ENCODE measurements at regions not wholly inside any gene's neighbourhood (a gene's known extent, or its start where the extent isn't known, plus 50 kb on each side); places are given as distances from the start of the nearest gene placed in this dataset.

DNA sequence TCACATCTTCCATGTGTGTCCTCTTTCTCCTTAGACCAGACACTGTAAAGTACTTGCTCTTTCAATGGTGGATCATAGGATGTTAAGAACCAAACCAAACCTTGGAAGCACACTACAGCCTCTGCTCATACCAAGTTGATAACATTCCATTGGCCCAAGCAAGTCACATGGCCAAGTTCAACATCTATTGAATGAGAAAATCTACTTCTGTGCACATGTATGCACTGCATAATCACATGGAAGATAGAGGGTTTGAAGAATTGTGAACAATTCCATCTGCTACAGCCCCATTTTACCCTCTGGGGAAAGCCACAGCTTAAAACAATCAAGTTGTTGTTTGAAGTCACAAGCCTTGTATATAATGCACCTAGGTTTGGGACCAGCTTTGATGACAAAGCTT is 68.2 kb downstream of the MFAP3 start:
- Histone ChIP-seq H3K4me1 (ENCODE audit: control insufficient read depth, insufficient read depth, low read length) (no peaks in the 10 kb centered on the region), H3K9me3 (ENCODE audit: control insufficient read depth, low read length) (no peaks in the 10 kb centered on the region), H3K27me3 (replicated peaks; ENCODE audit: control insufficient read depth, insufficient read depth, low read length) (no peaks in the 10 kb centered on the region), H3K36me3 (ENCODE audit: control insufficient read depth, insufficient read depth, low read length, severe bottlenecking) (no peaks in the 10 kb centered on the region), H3K9ac (ENCODE audit: low read length) (no peak overlapping the region), H3K4me3 (ENCODE audit: low read length) (no peak overlapping the region)
- no peak for DNase-seq (ENCODE audit: low read depth)

DNA sequence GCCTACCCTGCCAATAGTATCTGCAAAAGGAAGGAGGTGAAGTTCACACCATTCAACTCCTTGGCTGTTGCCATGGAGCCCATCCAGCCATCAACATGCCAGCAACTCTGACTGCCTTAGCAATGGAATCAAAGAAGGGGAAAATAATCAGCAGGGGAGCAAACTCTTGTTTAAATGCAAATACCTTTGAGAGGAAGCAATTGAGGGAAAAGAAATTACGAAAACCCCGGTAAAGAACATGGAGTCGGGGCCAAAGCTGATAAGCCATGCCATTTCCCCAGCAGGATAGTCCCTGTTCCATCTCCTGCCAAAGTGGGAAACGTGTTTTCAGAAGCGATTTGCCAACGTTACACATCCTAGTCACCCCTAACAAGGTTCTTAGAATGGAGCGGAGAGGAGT is 69.0 kb downstream of the MFAP3 start:
- H3K9ac ChIP-seq (ENCODE audit: low read length), result no peak overlapping the region
- H3K27me3 ChIP-seq (replicated peaks; ENCODE audit: control insufficient read depth, insufficient read depth, low read length), result no peaks in the 10 kb centered on the region
- H3K4me1 ChIP-seq (ENCODE audit: control insufficient read depth, insufficient read depth, low read length), result no peaks in the 10 kb centered on the region
- H3K36me3 ChIP-seq (ENCODE audit: control insufficient read depth, insufficient read depth, low read length, severe bottlenecking), result no peaks in the 10 kb centered on the region
- no peak overlapping the region for H3K4me3 ChIP-seq (ENCODE audit: low read length)
- no peak for DNase-seq (ENCODE audit: low read depth)
- no peaks in the 10 kb centered on the region for H3K9me3 ChIP-seq (ENCODE audit: control insufficient read depth, low read length)

DNA sequence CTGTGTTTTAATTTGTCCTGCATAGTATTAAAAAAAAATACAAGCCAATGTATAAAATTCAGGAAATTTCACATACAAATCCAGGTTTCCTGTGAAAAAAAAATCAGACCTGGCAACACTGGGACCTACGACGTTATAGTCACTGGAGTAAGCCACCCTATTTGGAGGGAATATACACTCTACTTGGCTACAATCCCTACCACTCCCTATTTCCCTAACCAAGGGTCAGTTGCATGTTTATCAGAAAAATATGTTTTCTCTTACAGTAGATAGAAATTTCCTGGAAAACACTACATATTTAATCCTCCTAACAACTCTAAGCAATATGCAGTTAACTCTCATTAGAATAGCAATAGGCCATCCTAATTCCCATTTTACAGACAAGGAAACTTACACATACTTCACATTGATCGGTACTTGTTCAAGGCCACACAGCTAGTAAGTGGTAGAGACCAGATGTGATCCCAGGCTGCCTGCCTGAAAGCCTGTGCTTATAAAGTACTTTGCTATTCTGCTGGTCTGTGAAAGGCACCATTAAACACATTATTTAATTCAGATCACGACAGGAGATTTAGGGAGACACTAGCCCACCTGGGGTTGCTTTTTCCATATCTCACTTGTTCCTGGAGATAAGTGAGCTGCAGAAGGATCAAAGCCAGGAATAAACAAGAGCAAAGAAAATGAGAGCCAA is 70.8 kb downstream of the MFAP3 start:
- H3K27me3 ChIP-seq (replicated peaks; ENCODE audit: control insufficient read depth, insufficient read depth, low read length), result no peaks in the 10 kb centered on the region
- no peak overlapping the region for H3K4me3 ChIP-seq (ENCODE audit: low read length)
- DNase-seq (ENCODE audit: low read depth), result no peak
- H3K9ac ChIP-seq (ENCODE audit: low read length), result no peak overlapping the region
- no peaks in the 10 kb centered on the region for H3K9me3 ChIP-seq (ENCODE audit: control insufficient read depth, low read length)
- H3K4me1 ChIP-seq (ENCODE audit: control insufficient read depth, insufficient read depth, low read length), result no peaks in the 10 kb centered on the region
- no peaks in the 10 kb centered on the region for H3K36me3 ChIP-seq (ENCODE audit: control insufficient read depth, insufficient read depth, low read length, severe bottlenecking)

DNA sequence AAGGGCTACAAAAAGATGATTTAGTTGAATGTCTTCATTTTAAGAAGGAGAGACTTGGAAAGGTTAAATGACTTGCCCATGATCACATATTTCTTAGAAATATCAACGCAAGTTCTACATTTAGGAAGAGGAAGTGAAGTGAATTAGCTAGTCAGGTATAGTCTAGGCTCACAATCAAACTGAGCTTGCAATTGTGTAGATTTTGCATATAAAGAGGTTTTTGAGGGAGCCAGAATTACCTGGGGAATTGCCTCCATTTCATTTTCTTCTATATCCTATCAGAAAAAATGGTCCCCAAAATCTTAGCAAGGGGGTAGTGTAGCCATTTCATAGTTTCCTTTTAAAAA is 71.3 kb downstream of the MFAP3 start:
- Histone ChIP-seq H3K36me3 (ENCODE audit: control insufficient read depth, insufficient read depth, low read length, severe bottlenecking) (no peaks in the 10 kb centered on the region), H3K4me3 (ENCODE audit: low read length) (no peak overlapping the region), H3K9me3 (ENCODE audit: control insufficient read depth, low read length) (no peaks in the 10 kb centered on the region), H3K27me3 (replicated peaks; ENCODE audit: control insufficient read depth, insufficient read depth, low read length) (no peaks in the 10 kb centered on the region), H3K9ac (ENCODE audit: low read length) (no peak overlapping the region), H3K4me1 (ENCODE audit: control insufficient read depth, insufficient read depth, low read length) (no peaks in the 10 kb centered on the region)
- DNase-seq (ENCODE audit: low read depth), result no peak

DNA sequence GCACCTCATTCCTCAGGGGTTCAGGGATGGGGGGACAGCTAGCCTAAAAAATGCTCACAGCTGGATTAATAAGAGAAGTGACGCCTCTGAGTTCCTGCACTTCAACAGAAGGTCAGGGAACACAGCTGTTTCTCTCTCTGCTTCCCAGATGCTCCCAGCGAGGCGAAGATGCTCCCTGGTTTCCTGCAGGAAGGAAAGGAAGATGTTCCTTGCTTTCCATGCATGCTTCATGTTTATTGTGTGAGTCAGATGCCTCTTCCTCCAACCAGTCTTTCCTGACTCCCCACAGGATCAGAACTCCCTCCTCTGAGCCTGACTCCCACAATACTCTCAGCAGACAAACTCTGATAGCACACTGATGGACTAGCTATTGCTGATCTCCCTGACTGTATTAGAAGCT is 71.9 kb downstream of the MFAP3 start:
- no peaks in the 10 kb centered on the region for H3K36me3 ChIP-seq (ENCODE audit: control insufficient read depth, insufficient read depth, low read length, severe bottlenecking)
- H3K9me3 ChIP-seq (ENCODE audit: control insufficient read depth, low read length), result no peaks in the 10 kb centered on the region
- no peak for DNase-seq (ENCODE audit: low read depth)
- no peaks in the 10 kb centered on the region for H3K27me3 ChIP-seq (replicated peaks; ENCODE audit: control insufficient read depth, insufficient read depth, low read length)
- no peak overlapping the region for H3K9ac ChIP-seq (ENCODE audit: low read length)
- no peaks in the 10 kb centered on the region for H3K4me1 ChIP-seq (ENCODE audit: control insufficient read depth, insufficient read depth, low read length)
- no peak overlapping the region for H3K4me3 ChIP-seq (ENCODE audit: low read length)

DNA sequence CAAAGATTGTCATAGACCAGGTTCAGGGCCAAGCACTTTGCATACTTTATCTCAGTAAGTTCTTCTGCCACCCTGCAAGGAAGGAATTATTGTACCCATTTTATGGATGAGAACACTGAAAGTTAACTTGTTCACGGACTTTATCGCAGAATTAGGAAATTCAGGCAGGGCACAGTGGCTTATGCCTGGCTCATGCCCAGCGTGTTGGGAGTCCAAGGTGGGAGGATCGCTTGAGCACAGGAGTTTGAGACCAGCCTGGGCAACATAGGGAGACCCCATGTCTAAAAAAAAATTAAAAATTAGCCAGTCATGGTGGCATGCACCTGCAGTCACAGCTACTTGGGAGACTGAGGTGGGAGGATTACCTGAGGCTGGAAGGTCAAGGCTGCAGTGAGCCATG is 72.4 kb downstream of the MFAP3 start:
- no peak overlapping the region for H3K4me3 ChIP-seq (ENCODE audit: low read length)
- H3K9ac ChIP-seq (ENCODE audit: low read length), result no peak overlapping the region
- no peaks in the 10 kb centered on the region for H3K27me3 ChIP-seq (replicated peaks; ENCODE audit: control insufficient read depth, insufficient read depth, low read length)
- H3K9me3 ChIP-seq (ENCODE audit: control insufficient read depth, low read length), result no peaks in the 10 kb centered on the region
- DNase-seq (ENCODE audit: low read depth), result no peak
- H3K4me1 ChIP-seq (ENCODE audit: control insufficient read depth, insufficient read depth, low read length), result no peaks in the 10 kb centered on the region
- H3K36me3 ChIP-seq (ENCODE audit: control insufficient read depth, insufficient read depth, low read length, severe bottlenecking), result no peaks in the 10 kb centered on the region

DNA sequence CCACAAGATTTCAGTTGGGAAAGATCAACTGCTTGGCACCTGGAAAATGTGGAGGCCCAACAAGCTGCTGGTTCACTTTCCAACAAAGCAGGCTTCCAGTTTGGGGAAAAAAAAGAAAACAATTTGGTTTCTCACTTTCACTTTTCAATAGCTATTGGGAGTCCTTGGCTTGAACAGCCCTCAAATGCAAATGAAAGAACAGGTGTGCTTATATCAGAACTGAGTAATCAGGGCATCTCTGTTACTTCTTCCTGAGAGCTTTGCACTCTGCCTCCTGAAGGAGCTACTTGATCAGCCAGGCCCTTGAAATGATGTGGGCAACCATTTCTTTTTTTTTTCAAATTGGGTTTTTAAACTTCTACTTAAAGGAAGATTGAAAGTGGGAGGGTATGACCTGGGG is 73.5 kb downstream of the MFAP3 start:
- no peaks in the 10 kb centered on the region for H3K4me1 ChIP-seq (ENCODE audit: control insufficient read depth, insufficient read depth, low read length)
- no peaks in the 10 kb centered on the region for H3K9me3 ChIP-seq (ENCODE audit: control insufficient read depth, low read length)
- H3K36me3 ChIP-seq (ENCODE audit: control insufficient read depth, insufficient read depth, low read length, severe bottlenecking), result no peaks in the 10 kb centered on the region
- H3K9ac ChIP-seq (ENCODE audit: low read length), result no peak overlapping the region
- DNase-seq (ENCODE audit: low read depth), result no peak
- no peak overlapping the region for H3K4me3 ChIP-seq (ENCODE audit: low read length)
- no peaks in the 10 kb centered on the region for H3K27me3 ChIP-seq (replicated peaks; ENCODE audit: control insufficient read depth, insufficient read depth, low read length)

DNA sequence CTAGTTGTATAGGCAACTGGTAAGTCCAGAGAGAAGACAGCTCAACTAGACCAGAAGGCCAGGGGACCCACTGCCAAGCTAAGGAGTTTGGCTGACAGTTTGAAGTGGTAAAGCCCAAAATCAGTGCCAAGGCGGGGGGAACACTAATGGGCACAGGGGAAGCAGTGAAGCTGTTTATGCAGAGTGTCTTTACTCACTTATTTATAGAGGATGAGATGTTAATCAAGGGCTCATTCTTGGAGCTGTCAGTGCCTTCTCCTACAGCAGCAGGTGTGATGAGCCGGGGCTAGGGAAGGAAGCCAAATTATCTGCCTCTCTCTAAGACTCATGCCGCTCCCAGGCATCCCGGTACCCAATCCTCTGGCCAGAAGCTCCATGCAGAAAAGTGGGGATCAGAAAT is 75.2 kb upstream of the GALNT10 start:
- Histone ChIP-seq H3K9ac (ENCODE audit: low read length) (no peak overlapping the region), H3K4me3 (ENCODE audit: low read length) (no peak overlapping the region), H3K4me1 (ENCODE audit: control insufficient read depth, insufficient read depth, low read length) (no peaks in the 10 kb centered on the region), H3K9me3 (ENCODE audit: control insufficient read depth, low read length) (no peaks in the 10 kb centered on the region), H3K36me3 (ENCODE audit: control insufficient read depth, insufficient read depth, low read length, severe bottlenecking) (no peaks in the 10 kb centered on the region), H3K27me3 (replicated peaks; ENCODE audit: control insufficient read depth, insufficient read depth, low read length) (no peaks in the 10 kb centered on the region)
- no peak for DNase-seq (ENCODE audit: low read depth)

DNA sequence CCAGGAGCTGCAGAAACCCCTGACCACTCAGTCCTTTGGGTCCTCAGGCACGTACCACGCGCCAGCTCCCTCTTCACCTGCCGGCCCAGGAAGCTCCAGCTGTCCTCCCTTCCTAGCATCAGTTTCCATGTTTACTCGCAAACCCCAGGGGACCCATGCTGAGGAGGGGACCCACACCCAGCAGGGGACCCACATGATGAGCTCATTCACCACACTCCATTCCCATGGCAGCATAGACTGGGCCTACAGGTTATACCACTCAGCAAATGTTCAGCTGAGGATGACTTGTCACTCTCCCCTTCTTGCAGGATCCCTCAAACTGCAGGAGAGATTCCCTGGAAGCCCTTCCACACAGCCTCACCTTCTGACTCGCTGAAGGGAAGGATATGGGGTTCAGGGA is 73.5 kb upstream of the GALNT10 start:
- no peak for DNase-seq (ENCODE audit: low read depth)
- H3K4me1 ChIP-seq (ENCODE audit: control insufficient read depth, insufficient read depth, low read length), result no peaks in the 10 kb centered on the region
- H3K9me3 ChIP-seq (ENCODE audit: control insufficient read depth, low read length), result no peaks in the 10 kb centered on the region
- H3K27me3 ChIP-seq (replicated peaks; ENCODE audit: control insufficient read depth, insufficient read depth, low read length), result no peaks in the 10 kb centered on the region
- H3K9ac ChIP-seq (ENCODE audit: low read length), result no peak overlapping the region
- no peak overlapping the region for H3K4me3 ChIP-seq (ENCODE audit: low read length)
- no peaks in the 10 kb centered on the region for H3K36me3 ChIP-seq (ENCODE audit: control insufficient read depth, insufficient read depth, low read length, severe bottlenecking)

DNA sequence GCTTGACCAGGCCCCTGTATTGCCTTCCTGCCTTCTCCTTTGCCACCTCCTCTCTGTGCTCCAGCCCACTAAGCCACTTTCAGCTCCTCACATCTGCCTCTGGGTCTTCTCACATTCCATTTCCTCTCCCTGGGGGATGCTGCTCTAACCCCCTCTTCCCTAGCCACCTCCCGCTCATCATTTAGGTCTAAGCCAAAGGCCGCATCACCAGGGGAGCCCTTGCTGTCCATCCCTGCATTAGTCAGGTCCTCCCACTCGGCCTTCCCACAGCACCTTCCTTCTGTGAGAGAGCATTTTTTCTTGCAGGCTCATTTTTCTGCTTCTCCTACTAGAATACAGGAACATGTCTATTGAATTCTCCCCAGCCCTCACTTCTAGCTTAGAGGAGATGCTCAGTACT is 72.6 kb upstream of the GALNT10 start:
- Histone ChIP-seq H3K9ac (ENCODE audit: low read length) (no peak overlapping the region), H3K4me3 (ENCODE audit: low read length) (no peak overlapping the region), H3K9me3 (ENCODE audit: control insufficient read depth, low read length) (no peaks in the 10 kb centered on the region), H3K36me3 (ENCODE audit: control insufficient read depth, insufficient read depth, low read length, severe bottlenecking) (no peaks in the 10 kb centered on the region), H3K4me1 (ENCODE audit: control insufficient read depth, insufficient read depth, low read length) (no peaks in the 10 kb centered on the region), H3K27me3 (replicated peaks; ENCODE audit: control insufficient read depth, insufficient read depth, low read length) (no peaks in the 10 kb centered on the region)
- no peak for DNase-seq (ENCODE audit: low read depth)

DNA sequence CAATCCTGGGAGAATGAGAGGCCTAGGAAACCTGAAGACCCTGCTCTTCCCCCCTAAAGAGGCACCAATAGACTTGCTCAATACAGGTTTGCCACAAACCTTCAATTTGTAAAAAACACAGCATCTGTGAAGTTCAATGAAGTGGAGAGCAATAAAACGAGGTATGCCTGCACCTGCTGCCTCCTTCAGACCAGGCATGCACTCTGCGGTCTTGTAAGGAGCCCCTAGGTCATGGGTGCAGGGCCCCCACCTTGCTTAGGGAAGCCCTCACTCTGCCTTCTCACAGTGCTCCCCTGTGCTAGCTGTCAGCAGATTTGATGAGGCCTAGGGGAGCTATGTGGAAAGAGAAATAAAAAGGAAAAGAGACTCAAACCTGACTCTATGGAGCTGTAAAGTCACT is 72.1 kb upstream of the GALNT10 start:
- no peaks in the 10 kb centered on the region for H3K9me3 ChIP-seq (ENCODE audit: control insufficient read depth, low read length)
- DNase-seq (ENCODE audit: low read depth), result no peak

DNA sequence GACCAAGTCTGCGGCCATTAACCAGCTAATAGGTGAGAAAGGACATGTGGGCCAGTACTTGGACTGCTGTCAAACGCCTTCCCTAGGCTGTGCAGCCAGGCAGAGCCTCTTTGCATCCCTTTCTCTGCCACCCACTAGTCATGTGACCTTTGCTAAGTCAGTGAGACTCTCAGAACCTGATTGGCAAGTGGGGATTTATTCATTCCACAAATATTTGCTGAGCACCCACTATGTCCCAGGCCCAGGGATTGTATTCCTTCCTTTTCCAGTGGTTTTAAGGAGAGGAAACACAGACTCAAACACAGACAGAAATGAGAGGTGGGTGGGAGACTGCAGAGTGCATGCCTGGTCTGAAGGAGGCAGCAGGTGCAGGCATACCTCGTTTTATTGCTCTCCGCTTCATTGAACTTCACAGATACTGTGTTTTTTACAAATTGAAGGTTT is 71.6 kb upstream of the GALNT10 start:
- H3K4me3 ChIP-seq (ENCODE audit: low read length), result no peak overlapping the region
- no peaks in the 10 kb centered on the region for H3K36me3 ChIP-seq (ENCODE audit: control insufficient read depth, insufficient read depth, low read length, severe bottlenecking)
- no peak for DNase-seq (ENCODE audit: low read depth)
- no peaks in the 10 kb centered on the region for H3K9me3 ChIP-seq (ENCODE audit: control insufficient read depth, low read length)
- no peak overlapping the region for H3K9ac ChIP-seq (ENCODE audit: low read length)
- no peaks in the 10 kb centered on the region for H3K27me3 ChIP-seq (replicated peaks; ENCODE audit: control insufficient read depth, insufficient read depth, low read length)
- H3K4me1 ChIP-seq (ENCODE audit: control insufficient read depth, insufficient read depth, low read length), result no peaks in the 10 kb centered on the region

More for the DNA sequence above, 72.1 kb upstream of the GALNT10 start:
- Histone ChIP-seq H3K36me3 (ENCODE audit: control insufficient read depth, insufficient read depth, low read length, severe bottlenecking) (no peaks in the 10 kb centered on the region), H3K4me1 (ENCODE audit: control insufficient read depth, insufficient read depth, low read length) (no peaks in the 10 kb centered on the region), H3K4me3 (ENCODE audit: low read length) (no peak overlapping the region), H3K27me3 (replicated peaks; ENCODE audit: control insufficient read depth, insufficient read depth, low read length) (no peaks in the 10 kb centered on the region), H3K9ac (ENCODE audit: low read length) (no peak overlapping the region)
